ENCODE measurements at regions not wholly inside any gene's neighbourhood (a gene's known extent, or its start where the extent isn't known, plus 50 kb on each side); places are given as distances from the start of the nearest gene placed in this dataset.

DNA sequence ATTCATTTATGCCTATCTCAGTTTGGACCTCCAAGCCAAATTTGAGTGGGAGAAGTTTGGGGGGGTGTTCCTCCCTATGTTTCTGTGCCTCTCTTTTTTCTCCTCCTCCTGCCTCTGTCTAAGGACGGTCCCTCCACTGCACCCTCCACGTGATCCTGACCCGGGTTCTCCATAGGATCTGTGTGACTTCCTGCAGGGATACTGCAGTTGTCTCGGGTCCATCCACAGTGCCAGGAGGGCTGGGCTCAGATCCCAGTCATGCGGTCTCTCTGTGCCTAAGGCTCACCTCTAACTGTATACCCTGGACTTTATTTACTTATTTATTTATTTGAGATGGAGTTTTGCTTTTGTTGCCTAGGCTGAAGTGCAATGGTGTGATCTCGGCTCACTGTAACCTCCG, 1354.5 kb downstream of the BRD1 start:
- DNase-seq (ENCODE audit: low read depth), result no peak
- H3K4me3 ChIP-seq (ENCODE audit: low read depth, low read length), result no peak overlapping the region
- TF ChIP-seq, protein P1, sequence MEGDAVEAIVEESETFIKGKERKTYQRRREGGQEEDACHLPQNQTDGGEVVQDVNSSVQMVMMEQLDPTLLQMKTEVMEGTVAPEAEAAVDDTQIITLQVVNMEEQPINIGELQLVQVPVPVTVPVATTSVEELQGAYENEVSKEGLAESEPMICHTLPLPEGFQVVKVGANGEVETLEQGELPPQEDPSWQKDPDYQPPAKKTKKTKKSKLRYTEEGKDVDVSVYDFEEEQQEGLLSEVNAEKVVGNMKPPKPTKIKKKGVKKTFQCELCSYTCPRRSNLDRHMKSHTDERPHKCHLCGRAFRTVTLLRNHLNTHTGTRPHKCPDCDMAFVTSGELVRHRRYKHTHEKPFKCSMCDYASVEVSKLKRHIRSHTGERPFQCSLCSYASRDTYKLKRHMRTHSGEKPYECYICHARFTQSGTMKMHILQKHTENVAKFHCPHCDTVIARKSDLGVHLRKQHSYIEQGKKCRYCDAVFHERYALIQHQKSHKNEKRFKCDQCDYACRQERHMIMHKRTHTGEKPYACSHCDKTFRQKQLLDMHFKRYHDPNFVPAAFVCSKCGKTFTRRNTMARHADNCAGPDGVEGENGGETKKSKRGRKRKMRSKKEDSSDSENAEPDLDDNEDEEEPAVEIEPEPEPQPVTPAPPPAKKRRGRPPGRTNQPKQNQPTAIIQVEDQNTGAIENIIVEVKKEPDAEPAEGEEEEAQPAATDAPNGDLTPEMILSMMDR (IDR thresholded peaks at IDR 0.05; ENCODE audit: low read depth, low read length, missing control alignments), result no peak
- in situ Hi-C loops (cut with HindIII; ENCODE audit: low sequenced_read_pairs), result no loop called here

DNA sequence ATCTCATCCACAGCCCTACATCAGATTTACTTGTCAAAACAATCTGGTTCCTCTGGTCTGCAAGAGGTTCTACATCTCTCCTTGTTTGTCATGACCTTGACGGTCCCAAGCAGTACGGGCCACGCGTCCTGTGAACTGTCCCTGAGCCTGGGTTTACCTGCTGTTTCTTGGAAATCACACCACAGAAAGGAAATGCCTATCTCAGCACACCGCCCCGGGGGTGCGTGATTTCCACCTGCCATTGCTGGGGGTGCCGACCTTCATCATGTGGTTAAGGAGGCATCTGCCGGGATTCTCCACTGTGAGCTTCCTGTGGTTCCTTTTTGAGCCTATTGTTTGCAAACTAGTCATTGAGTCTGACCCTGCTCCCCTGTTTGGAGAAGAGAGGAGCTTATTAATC, 1363.4 kb downstream of the BRD1 start:
- H3K4me3 ChIP-seq (ENCODE audit: low read depth, low read length), result no peak overlapping the region
- in situ Hi-C loops (cut with HindIII; ENCODE audit: low sequenced_read_pairs), result no loop called here
- no peak for DNase-seq (ENCODE audit: low read depth)
- TF ChIP-seq, protein P1 (IDR thresholded peaks at IDR 0.05; ENCODE audit: low read depth, low read length, missing control alignments), result no peak

DNA sequence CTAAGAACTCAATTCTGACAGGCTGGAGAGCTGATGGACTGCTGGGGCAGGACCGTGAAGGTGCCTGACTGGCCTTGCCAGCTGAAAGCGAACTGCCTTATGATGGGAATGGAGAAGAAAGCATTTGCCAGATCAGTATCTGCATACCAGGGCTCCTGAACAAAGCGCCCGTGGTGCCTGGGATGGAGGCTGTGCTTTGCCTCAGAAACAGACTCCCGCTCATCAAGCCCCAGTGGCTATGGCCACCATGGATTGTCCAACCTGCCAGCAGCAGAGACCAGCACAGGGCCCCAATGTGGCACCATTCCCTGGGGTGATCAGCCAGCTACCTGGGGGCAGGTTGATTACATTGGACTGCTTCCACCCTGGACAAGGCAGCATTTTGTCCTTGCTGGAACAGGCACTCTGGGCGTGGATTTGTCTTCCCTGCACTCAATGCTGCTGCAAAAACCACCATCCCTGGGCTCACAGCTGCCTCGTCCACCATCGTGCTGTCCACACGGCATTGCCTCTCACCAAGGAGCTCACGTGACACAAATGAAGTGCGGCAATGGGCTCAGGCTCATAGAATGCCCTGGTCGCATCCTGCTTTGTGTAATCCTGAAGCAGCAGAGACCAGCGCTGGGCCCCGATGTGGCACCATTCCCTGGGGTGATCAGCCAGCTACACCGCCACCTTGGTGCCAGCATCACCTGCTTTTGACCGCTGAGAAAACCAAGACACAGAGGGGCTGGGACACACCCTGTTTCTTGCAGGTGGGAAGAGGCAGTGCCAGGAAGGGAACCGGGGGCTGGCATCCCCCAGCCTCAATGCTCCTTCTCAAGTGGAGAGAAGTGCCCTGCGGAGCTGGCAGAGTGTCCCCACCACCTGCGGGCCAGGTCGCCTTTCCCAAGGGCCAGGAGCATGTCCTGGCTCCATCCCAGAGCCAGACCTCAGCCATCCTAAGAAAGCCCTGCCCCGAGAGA, 1367.5 kb downstream of the BRD1 start:
- DNase-seq (ENCODE audit: low read depth), result no peak
- H3K4me3 ChIP-seq (ENCODE audit: low read depth, low read length), result no peak overlapping the region
- TF ChIP-seq, protein P1 (IDR thresholded peaks at IDR 0.05; ENCODE audit: low read depth, low read length, missing control alignments), result no peak
- in situ Hi-C loops (cut with HindIII; ENCODE audit: low sequenced_read_pairs), result no loop called here

DNA sequence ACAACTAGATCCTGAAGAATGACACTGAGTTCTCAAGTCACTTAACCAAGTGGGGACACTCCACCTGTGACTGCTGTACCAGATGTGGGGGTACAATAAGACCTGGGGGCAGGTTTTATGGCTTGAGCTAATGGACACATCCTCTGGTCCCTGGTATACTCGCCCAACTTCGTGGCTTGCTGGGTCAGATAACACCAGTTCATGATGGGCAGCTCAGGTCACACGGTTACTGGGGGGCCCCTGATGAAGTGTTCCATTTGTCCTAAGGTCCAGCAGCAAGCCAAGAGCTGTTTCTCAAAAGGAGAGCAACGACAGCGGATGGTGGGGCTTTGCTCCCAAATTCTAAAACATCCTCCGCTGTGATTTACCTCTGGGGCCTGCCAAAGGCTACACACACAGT, 1368.4 kb downstream of the BRD1 start:
- in situ Hi-C loops (cut with HindIII; ENCODE audit: low sequenced_read_pairs), result no loop called here
- DNase-seq (ENCODE audit: low read depth), result no peak
- no peak overlapping the region for H3K4me3 ChIP-seq (ENCODE audit: low read depth, low read length)
- TF ChIP-seq, protein P1 (IDR thresholded peaks at IDR 0.05; ENCODE audit: low read depth, low read length, missing control alignments), result no peak

DNA sequence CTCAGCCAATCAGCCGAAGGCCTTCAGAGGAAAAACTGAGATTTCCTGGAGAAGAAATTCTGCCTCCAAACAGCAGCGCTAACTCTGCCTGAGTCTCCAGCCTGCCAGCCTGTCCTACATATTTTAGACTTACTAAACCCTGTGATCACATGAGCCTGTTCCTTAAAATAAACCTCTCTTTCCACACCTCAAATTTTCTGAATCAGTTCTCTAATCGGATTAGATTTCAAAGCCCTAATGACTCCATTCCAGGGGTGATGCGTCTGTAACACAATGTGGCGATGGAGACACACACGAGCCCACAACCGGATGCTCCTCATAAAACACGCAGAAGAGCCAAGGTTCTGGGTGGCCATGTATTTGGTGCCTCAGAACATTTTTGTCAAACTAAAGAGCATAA, 1371.2 kb downstream of the BRD1 start:
- DNase-seq (ENCODE audit: low read depth), result no peak
- TF ChIP-seq, protein P1 (IDR thresholded peaks at IDR 0.05; ENCODE audit: low read depth, low read length, missing control alignments), result no peak
- no peak overlapping the region for H3K4me3 ChIP-seq (ENCODE audit: low read depth, low read length)
- in situ Hi-C loops (cut with HindIII; ENCODE audit: low sequenced_read_pairs), result no loop called here

DNA sequence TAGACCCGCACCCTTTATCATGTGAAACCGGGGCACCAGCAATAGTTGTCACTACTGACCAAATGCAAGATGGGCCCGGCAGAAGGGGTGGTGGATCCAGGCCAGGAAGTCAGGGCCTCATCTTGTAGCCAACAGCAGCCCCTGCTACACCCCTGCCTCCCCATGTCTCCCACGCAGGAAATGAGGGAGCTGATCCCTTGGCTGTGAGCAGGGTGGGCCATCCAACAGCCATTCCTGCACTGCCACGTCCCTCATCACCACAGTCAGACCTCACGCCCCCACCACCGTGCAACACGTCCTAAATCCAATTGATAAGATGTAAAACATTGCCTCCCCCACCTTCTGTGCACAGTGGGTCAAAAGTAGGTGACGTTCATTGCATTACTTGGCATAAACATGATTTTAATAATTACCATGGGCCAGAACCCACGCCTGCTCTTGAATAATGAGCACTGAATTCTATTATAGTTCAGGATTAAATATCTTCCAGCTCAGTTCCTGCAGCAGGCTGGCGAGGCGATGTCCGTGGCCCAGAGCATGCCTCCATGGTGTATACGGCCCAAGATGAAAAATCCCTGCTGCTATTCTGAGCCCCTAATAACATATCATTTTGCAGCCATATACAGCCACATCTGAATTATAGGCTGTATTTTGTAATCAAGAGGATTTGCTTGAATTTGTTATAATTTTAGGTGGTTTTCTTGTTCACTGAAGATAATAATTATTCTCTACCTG, 1373.8 kb downstream of the BRD1 start:
- DNase-seq (ENCODE audit: low read depth), result no peak
- TF ChIP-seq, protein P1 (IDR thresholded peaks at IDR 0.05; ENCODE audit: low read depth, low read length, missing control alignments), result no peak
- no peak overlapping the region for H3K4me3 ChIP-seq (ENCODE audit: low read depth, low read length)
- in situ Hi-C loops (cut with HindIII; ENCODE audit: low sequenced_read_pairs), result loop anchor here (5.0 kb wide), 1 partner anchor 98 kb away; no protein-coding TSS in a partner anchor
